GM23338 (cell line): ENCODE measurements at regions not wholly inside any gene's neighbourhood (a gene's known extent, or its start where the extent isn't known, plus 50 kb on each side); places are given as distances from the start of the nearest gene placed in this dataset.

Experiments used
- EZH2 ChIP-seq: fragments of 200-600 bp; sonication (generic); IDR thresholded peaks from one replicate; pipeline ENCODE4 v1.8.0; 2017; ENCODE audit warnings: antibody characterized with exemption, mild to moderate bottlenecking, low read depth; ENCODE audit not compliant: unreplicated experiment
- ZNF114 ChIP-seq: fragments of 250-450 bp; sonication (Bioruptor Pico); IDR thresholded peaks from 2 replicates; pipeline ENCODE4 v1.5.0; 2020; ENCODE audit warnings: mild to moderate bottlenecking, moderate library complexity
- TF ChIP-seq, protein P1 (sequence below), 2 experiments: fragments of 200-600 bp in 1 of 2; sonication (generic) in 1 of 2; conservative IDR thresholded peaks; 2 replicates each; pipeline versions ENCODE4 v1.5.1 to v1.6.1; 2016 to 2017; ENCODE audit warnings: antibody characterized with exemption in 2 of 2, low read depth in 2 of 2, mild to moderate bottlenecking in 2 of 2, moderate library complexity in 1 of 2
- TF ChIP-seq, protein P2 (sequence below): IDR thresholded peaks from one replicate; pipeline ENCODE4 v1.6.1; 2018; ENCODE audit warnings: antibody characterized with exemption; ENCODE audit not compliant: unreplicated experiment

DNA sequence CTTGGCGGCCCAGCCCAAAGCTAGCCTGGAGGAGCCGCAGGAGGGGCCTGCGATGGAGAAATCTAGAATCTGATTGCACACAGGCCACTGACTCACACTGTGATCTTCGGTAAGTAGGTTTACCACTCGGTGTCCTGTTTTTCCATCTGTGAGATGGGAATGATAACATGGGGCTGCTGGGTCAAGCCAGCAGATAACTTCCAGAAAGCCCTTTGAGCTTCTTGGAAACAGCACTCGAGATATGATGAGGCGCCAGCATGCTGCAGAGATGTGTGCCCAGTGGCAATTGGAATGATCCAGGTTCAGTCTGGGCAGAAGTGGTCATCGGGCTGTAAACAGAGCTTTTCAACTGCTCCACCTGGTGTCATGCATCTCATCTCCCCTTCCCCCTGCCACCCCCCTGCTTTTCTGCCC, 771.3 kb upstream of the TBX3 start:
- TF ChIP-seq, protein P1, sequence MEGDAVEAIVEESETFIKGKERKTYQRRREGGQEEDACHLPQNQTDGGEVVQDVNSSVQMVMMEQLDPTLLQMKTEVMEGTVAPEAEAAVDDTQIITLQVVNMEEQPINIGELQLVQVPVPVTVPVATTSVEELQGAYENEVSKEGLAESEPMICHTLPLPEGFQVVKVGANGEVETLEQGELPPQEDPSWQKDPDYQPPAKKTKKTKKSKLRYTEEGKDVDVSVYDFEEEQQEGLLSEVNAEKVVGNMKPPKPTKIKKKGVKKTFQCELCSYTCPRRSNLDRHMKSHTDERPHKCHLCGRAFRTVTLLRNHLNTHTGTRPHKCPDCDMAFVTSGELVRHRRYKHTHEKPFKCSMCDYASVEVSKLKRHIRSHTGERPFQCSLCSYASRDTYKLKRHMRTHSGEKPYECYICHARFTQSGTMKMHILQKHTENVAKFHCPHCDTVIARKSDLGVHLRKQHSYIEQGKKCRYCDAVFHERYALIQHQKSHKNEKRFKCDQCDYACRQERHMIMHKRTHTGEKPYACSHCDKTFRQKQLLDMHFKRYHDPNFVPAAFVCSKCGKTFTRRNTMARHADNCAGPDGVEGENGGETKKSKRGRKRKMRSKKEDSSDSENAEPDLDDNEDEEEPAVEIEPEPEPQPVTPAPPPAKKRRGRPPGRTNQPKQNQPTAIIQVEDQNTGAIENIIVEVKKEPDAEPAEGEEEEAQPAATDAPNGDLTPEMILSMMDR (conservative IDR thresholded peaks at IDR 0.05; ENCODE audit: low read depth in 2 of 2) = peak in 1 of 2 experiments; percentile 20; a peak in 1 of 4 replicates
- TF ChIP-seq EZH2 (no peak), ZNF114 (CRISPR knock-in tag) (no peak)
- TF ChIP-seq, protein P2, sequence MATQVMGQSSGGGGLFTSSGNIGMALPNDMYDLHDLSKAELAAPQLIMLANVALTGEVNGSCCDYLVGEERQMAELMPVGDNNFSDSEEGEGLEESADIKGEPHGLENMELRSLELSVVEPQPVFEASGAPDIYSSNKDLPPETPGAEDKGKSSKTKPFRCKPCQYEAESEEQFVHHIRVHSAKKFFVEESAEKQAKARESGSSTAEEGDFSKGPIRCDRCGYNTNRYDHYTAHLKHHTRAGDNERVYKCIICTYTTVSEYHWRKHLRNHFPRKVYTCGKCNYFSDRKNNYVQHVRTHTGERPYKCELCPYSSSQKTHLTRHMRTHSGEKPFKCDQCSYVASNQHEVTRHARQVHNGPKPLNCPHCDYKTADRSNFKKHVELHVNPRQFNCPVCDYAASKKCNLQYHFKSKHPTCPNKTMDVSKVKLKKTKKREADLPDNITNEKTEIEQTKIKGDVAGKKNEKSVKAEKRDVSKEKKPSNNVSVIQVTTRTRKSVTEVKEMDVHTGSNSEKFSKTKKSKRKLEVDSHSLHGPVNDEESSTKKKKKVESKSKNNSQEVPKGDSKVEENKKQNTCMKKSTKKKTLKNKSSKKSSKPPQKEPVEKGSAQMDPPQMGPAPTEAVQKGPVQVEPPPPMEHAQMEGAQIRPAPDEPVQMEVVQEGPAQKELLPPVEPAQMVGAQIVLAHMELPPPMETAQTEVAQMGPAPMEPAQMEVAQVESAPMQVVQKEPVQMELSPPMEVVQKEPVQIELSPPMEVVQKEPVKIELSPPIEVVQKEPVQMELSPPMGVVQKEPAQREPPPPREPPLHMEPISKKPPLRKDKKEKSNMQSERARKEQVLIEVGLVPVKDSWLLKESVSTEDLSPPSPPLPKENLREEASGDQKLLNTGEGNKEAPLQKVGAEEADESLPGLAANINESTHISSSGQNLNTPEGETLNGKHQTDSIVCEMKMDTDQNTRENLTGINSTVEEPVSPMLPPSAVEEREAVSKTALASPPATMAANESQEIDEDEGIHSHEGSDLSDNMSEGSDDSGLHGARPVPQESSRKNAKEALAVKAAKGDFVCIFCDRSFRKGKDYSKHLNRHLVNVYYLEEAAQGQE = no peak
